Adipocyte (in vitro differentiated cells): ENCODE measurements at regions not wholly inside any gene's neighbourhood (a gene's known extent, or its start where the extent isn't known, plus 50 kb on each side); places are given as distances from the start of the nearest gene placed in this dataset.

Source experiments
- DNase-seq: peaks from one replicate; pipeline ENCODE4 v3.0.0-alpha.2; 2015; ENCODE audit warnings: low read depth
- H3K27me3 ChIP-seq: replicated peaks from 2 replicates; pipeline ENCODE4 v1.7.0; 2013; ENCODE audit warnings: mild to moderate bottlenecking, low read length, moderate library complexity; ENCODE audit not compliant: control insufficient read depth, insufficient read depth
- H3K36me3 ChIP-seq: 2 replicates; pipeline ENCODE4 v1.7.0; 2013; ENCODE audit warnings: low read length, mild to moderate bottlenecking, moderate library complexity; ENCODE audit not compliant: control insufficient read depth, insufficient read depth, severe bottlenecking
- H3K4me1 ChIP-seq: 2 replicates; pipeline ENCODE4 v1.7.0; 2013; ENCODE audit warnings: mild to moderate bottlenecking, low read length, moderate library complexity; ENCODE audit not compliant: control insufficient read depth, insufficient read depth
- H3K4me3 ChIP-seq: 2 replicates; pipeline ENCODE4 v1.7.0; 2013; ENCODE audit warnings: mild to moderate bottlenecking, low read length, moderate library complexity
- H3K9ac ChIP-seq: 2 replicates; pipeline ENCODE4 v1.7.0; 2013; ENCODE audit warnings: mild to moderate bottlenecking, low read length, moderate library complexity
- H3K9me3 ChIP-seq: 2 replicates; pipeline ENCODE4 v1.7.0; 2013; ENCODE audit warnings: mild to moderate bottlenecking, low read length, moderate library complexity; ENCODE audit not compliant: control insufficient read depth

GRCh38 chr1:221937155-221937953 lies 195.5 kb upstream of the DUSP10 start:
- Histone ChIP-seq H3K9ac (peak overlapping the region; percentile 20), H3K9me3 (peaks cover 11% of the 10 kb centered on the region), H3K36me3 (no peaks in the 10 kb centered on the region), H3K4me3 (no peak overlapping the region), H3K27me3 (no peaks in the 10 kb centered on the region), H3K4me1 (peaks cover 14% of the 10 kb centered on the region)
- no peak for DNase-seq

- Histone ChIP-seq H3K9me3 (peaks cover 11% of the 10 kb centered on the region), H3K4me1 (peaks cover 14% of the 10 kb centered on the region), H3K9ac (no peak overlapping the region), H3K27me3 (no peaks in the 10 kb centered on the region), H3K4me3 (no peak overlapping the region), H3K36me3 (no peaks in the 10 kb centered on the region)
- DNase-seq, result no peak
Measured at GRCh38 chr1:221933814-221934213, 191.9 kb upstream of the DUSP10 start.

- H3K4me1 ChIP-seq, result no peaks in the 10 kb centered on the region
- no peak overlapping the region for H3K9ac ChIP-seq
- no peaks in the 10 kb centered on the region for H3K9me3 ChIP-seq
- no peak overlapping the region for H3K4me3 ChIP-seq
- no peaks in the 10 kb centered on the region for H3K27me3 ChIP-seq
- no peaks in the 10 kb centered on the region for H3K36me3 ChIP-seq
- DNase-seq, result no peak
Measured at GRCh38 chr1:221926441-221926840, 184.6 kb upstream of the DUSP10 start.

- H3K9ac ChIP-seq, result no peak overlapping the region
- DNase-seq, result no peak
- no peaks in the 10 kb centered on the region for H3K36me3 ChIP-seq
- no peaks in the 10 kb centered on the region for H3K4me1 ChIP-seq
- no peaks in the 10 kb centered on the region for H3K27me3 ChIP-seq
- no peaks in the 10 kb centered on the region for H3K9me3 ChIP-seq
- no peak overlapping the region for H3K4me3 ChIP-seq
Measured at GRCh38 chr1:221925947-221926346, 184.1 kb upstream of the DUSP10 start.

- no peaks in the 10 kb centered on the region for H3K4me1 ChIP-seq
- peak; percentile 10 for DNase-seq
- no peaks in the 10 kb centered on the region for H3K9me3 ChIP-seq
- H3K36me3 ChIP-seq, result no peaks in the 10 kb centered on the region
- no peak overlapping the region for H3K9ac ChIP-seq
- no peak overlapping the region for H3K4me3 ChIP-seq
- no peaks in the 10 kb centered on the region for H3K27me3 ChIP-seq
Measured at GRCh38 chr1:221923929-221924598, 182.2 kb upstream of the DUSP10 start.

- Histone ChIP-seq H3K27me3 (no peaks in the 10 kb centered on the region), H3K9me3 (no peaks in the 10 kb centered on the region), H3K36me3 (no peaks in the 10 kb centered on the region), H3K4me3 (no peak overlapping the region), H3K9ac (no peak overlapping the region), H3K4me1 (no peaks in the 10 kb centered on the region)
- no peak for DNase-seq
Measured at GRCh38 chr1:221921936-221922335, 180.0 kb upstream of the DUSP10 start.

GRCh38 chr1:221919743-221920142 lies 177.9 kb upstream of the DUSP10 start:
- Histone ChIP-seq H3K4me3 (no peak overlapping the region), H3K9me3 (no peaks in the 10 kb centered on the region), H3K4me1 (no peaks in the 10 kb centered on the region), H3K36me3 (no peaks in the 10 kb centered on the region), H3K27me3 (no peaks in the 10 kb centered on the region), H3K9ac (no peak overlapping the region)
- DNase-seq, result no peak

- Histone ChIP-seq H3K9ac (no peak overlapping the region), H3K9me3 (no peaks in the 10 kb centered on the region), H3K4me1 (no peaks in the 10 kb centered on the region), H3K36me3 (no peaks in the 10 kb centered on the region), H3K4me3 (no peak overlapping the region), H3K27me3 (no peaks in the 10 kb centered on the region)
- no peak for DNase-seq
Measured at GRCh38 chr1:221919341-221919740, 177.5 kb upstream of the DUSP10 start.

- Histone ChIP-seq H3K9ac (no peak overlapping the region), H3K36me3 (no peaks in the 10 kb centered on the region), H3K4me1 (peaks cover 4% of the 10 kb centered on the region), H3K9me3 (no peaks in the 10 kb centered on the region), H3K4me3 (no peak overlapping the region), H3K27me3 (no peaks in the 10 kb centered on the region)
- DNase-seq, result no peak
Measured at GRCh38 chr1:221916176-221916575, 174.3 kb upstream of the DUSP10 start.

- H3K27me3 ChIP-seq, result no peaks in the 10 kb centered on the region
- no peak overlapping the region for H3K9ac ChIP-seq
- no peaks in the 10 kb centered on the region for H3K36me3 ChIP-seq
- peaks cover 4% of the 10 kb centered on the region for H3K4me1 ChIP-seq
- H3K4me3 ChIP-seq, result no peak overlapping the region
- no peak for DNase-seq
- H3K9me3 ChIP-seq, result no peaks in the 10 kb centered on the region
Measured at GRCh38 chr1:221915764-221916163, 173.9 kb upstream of the DUSP10 start.

GRCh38 chr1:221913351-221913892 lies 171.5 kb upstream of the DUSP10 start:
- Histone ChIP-seq H3K36me3 (no peaks in the 10 kb centered on the region), H3K9ac (no peak overlapping the region), H3K4me3 (no peak overlapping the region), H3K27me3 (no peaks in the 10 kb centered on the region), H3K4me1 (peaks cover 4% of the 10 kb centered on the region), H3K9me3 (no peaks in the 10 kb centered on the region)
- DNase-seq, result no peak
